ENCODE measurements at regions not wholly inside any gene's neighbourhood (a gene's known extent, or its start where the extent isn't known, plus 50 kb on each side); places are given as distances from the start of the nearest gene placed in this dataset.
"Not testable (repeated sequence)": the region's sequence is repeated elsewhere in the genome, so short reads cannot be mapped to it uniquely, and the experiment has no call there.

GRCh38 chr21:38041493-38041892 is 125.2 kb upstream of the KCNJ6 start:
- DNase-seq, result no peak

DNA sequence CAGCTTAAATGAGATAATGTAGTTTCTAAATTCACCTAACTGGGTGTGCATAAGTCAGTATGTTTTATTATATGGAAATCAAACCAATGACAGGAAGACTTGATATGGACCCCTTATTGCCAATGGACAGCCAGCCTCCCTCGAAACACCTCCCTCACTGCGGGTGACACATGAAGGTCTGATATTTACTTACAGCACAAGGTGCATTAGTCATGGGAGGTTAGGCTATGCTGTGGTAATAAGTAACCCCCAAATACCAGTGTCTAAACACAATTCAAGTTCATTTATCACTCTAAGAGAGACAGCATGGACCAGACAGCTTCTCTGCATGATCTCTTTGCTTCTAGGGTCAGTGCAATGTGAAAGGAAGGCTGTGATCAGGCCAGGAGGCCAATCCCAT is 126.0 kb upstream of the KCNJ6 start:
- no peak for DNase-seq

DNA sequence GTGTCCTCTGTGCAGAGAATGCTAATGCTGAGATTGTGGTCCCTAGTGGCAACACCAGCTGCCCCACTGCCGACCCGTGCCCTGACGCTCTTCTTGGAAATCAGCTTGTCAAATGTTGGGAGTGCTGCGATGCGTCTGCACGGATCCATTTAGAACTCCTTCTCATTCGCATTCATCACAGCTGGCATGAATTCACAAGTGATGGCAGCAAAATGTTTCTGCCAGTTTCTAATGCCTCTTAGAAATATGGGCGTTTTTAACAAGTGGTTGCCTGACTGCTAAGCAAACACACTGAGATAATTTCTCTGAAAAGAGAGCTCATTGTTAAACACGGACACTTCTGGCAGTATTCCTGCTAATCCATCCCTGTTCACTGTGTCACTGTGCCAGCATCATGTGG is 131.9 kb upstream of the KCNJ6 start:
- DNase-seq, result no peak

DNA sequence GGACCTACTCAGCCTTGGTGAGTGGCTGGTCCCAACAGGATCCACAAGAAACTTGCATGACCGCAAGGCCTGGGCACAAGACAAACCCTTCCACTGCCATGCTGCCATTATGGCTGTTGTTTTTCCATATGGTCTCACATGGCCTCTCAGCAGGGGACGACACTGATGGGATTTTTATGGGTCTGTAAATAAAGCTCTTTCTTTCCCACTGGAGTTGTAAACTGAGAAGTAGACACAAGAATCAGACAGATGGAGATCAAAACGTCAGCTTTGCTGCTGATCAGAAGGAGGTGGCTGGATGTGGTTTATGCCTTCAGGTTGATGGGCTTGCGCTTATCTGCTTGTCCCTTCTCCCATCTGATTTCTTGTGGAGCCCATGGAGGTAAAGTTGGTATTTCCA is 138.1 kb upstream of the KCNJ6 start:
- no peak for DNase-seq

DNA sequence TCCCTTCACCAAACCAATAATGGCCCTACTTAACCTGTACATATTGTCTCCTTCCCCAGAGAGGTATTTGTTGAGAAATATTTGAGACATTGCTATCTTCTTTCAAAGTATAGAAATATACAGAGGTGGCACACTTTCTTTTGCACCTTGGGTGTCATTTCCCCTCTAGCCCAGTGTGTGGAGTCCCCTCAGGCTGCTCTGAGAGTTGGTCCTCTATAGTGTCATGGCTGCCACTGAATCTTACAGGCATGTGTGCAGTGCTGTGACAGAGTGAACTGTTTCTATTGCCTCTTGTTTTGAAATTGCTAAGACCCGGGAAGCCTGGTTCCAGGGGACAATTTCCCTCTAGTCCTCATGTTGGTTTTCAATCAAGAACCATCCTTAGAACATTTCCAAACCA is 140.2 kb upstream of the KCNJ6 start:
- no peak for DNase-seq

GRCh38 chr21:38057626-38058025 is 141.4 kb upstream of the KCNJ6 start:
- DNase-seq, result no peak

DNA sequence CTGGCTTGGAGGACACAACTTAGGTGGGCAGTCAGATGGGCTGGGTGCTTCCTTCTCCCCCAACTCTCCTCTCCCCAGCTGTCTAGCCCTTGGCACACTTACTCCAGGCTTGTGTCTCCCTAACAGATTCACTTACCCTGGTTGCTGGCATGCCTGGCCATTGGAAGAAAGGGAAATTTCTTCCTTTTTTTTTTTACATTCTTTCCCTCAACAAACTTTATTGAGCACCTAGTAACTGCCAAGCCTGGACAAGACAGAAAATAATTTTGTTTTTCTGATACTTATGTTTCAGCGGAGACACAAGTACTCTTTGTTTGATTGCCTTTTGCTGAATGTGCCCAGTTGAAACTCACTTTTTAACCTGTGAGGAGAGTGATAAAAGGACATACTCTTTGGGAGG is 144.3 kb upstream of the KCNJ6 start:
- no peak for DNase-seq

GRCh38 chr21:38067086-38067739 is 151.0 kb upstream of the KCNJ6 start:
- no peak for DNase-seq

DNA sequence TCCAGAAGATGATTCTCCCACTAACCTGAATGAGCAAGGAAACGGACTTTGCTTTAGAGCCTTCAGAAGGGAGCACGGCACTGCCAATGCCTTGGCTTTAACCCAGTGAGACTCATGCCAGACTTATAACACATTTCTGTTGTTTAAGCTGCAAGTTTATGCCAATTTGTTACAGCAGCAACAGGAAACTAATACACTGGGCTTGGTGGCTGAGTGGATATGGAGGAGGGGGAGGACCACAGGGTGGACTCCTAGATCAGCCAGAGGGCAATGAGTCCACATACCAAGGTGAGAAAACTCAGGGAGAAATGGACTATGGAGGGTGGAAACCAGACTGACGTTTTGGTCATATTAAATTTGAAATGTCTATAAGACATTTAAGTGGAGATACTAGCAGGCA is 156.2 kb upstream of the KCNJ6 start:
- DNase-seq, result no peak

- DNase-seq, result no peak
These were observed 159.8 kb upstream of the KCNJ6 start for GRCh38 chr21:38075833-38076587.

- DNase-seq, result no peak
These were observed 161.3 kb upstream of the KCNJ6 start for GRCh38 chr21:38077569-38077968.

DNA sequence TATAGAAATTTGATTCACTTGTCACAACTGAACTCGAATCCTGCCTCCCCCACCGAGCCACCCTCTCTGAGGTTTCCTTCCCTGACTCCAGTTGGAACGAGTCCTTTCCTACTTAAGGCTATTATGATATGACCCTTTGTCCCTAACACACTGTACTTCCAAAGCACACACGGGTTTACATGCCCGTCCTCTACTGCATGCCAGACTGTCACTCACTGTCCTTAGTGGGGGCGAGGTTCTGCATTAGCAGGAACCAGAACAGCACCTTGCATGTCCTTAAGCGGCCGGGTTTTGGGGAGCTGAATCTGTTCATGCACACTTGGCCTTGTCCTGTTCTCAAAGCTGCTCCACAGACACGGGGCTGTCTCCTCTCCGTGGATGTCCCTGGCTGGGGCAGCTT is 164.6 kb upstream of the KCNJ6 start:
- no peak for DNase-seq

GRCh38 chr21:38081708-38082107 is 165.5 kb upstream of the KCNJ6 start:
- DNase-seq, result no peak

DNA sequence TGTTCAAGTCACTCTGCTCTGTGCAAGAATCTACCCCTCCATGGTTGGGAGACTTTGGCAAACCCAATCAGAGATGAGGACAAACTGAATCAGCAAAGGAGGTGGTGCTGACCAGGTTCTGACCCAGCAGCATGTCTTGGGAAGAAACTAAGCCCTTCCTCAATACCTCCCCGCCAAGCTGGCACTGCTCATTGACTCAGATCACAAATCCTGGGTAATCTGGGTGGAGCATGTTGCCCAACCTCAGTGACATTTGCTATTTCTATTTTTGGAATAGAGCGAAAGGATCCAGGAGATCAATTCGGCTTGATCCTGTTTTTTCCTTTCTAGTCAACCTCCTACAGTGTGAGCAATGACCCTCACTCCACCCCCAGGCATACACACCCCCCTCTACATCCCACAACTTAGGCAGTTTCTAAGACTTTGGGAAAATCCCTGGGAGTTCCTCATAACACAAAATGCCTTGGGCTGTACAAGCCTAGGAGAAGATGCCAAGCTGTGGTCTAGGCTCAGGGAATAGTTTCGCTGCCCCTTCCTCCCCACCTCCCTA is 166.8 kb upstream of the KCNJ6 start:
- no peak for DNase-seq

DNA sequence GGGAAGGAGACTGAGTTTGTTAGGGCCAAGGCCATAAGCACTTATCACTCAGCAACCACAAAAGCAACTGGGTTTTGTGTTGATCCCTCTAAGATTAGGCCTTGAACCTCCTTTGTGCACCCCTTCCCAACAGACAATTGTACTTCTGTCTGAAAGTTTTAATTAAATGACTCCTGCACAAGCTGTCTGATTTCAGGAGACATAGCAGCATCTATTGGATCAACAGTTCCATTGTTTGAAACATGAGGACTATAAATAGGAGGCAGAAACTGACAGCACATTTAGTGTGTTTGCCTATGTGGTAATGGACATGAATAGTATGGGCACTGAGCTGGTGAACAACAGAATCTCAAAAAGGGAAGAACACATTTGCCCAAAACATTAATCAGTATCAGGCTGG is 167.3 kb upstream of the KCNJ6 start:
- DNase-seq, result no peak

DNA sequence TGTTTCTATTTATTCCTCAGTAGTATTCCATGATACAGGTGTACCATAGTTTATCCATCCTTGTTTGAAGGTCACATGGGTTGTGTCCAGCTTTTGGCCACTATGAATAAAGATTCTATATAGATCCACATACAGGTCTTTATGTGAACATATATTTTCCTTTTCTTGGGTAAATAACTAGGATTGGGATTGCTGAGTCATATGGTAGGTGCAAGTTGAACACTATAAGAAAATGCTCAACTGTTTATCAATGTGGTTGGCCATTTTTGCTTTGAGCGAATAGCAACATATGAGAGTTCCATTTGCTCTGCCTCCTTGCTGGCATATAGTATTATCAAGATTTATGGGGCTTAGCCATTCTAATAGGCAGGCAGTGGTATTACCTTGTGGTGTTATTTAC is 170.2 kb upstream of the KCNJ15 start:
- DNase-seq, result no peak

- DNase-seq, result no peak
These were observed 167.7 kb upstream of the KCNJ15 start for GRCh38 chr21:38088916-38089762.

DNA sequence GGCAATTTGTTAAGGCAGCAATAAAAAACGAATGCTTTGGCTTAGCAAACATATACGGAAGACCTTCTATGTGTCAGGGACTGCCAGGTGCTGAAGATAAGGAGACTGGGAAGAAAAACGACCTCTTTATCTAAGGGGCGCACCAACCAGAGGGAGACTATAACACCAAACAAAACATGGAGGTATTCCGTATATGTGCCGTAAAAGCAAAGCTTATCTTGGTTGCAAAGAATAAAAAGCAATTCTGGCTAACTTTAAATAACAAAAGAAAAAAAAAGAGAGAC is 167.1 kb upstream of the KCNJ15 start:
- DNase-seq, result no peak

GRCh38 chr21:38091061-38091460 is 165.7 kb upstream of the KCNJ15 start:
- not testable (repeated sequence) for DNase-seq

GRCh38 chr21:38092051-38092450 is 164.7 kb upstream of the KCNJ15 start:
- DNase-seq, result no peak

DNA sequence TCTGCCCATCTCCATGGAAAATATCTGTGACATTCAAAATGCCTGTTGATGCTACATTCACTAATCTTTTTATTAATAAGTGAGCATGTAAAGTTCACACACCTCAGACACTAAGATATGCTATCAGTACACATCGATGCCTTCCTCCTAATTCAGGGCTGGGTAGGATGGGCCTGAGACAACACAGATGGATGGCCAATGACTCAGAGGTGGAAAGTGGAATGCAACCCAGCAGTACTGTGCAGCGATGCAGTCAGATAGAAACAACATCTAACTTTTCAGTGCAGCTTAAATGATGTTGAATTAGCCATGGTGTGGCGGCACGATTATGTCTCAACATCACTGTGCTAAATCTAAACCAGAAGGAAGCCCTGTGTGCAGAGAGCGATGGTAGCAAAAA is 161.6 kb upstream of the KCNJ15 start:
- no peak for DNase-seq

- DNase-seq, result no peak
These were observed 159.0 kb upstream of the KCNJ15 start for GRCh38 chr21:38097789-38098188.

GRCh38 chr21:38112219-38112789 is 144.5 kb upstream of the KCNJ15 start:
- DNase-seq, result no peak

Measured in stimulated activated CD8-positive, alpha-beta memory T cell treated with anti-CD3 and anti-CD28 coated beads, Interleukin-4, amount 100 ng/mL, for 48 hours (primary cell).